ENCODE measurements at regions not wholly inside any gene's neighbourhood (a gene's known extent, or its start where the extent isn't known, plus 50 kb on each side); places are given as distances from the start of the nearest gene placed in this dataset.

- no peak for TF ChIP-seq CTCF (IDR thresholded peaks at IDR 0.05; ENCODE audit: poor library complexity)
- TF ChIP-seq EZH2phosphoT487 (IDR thresholded peaks at IDR 0.05; ENCODE audit: low read depth, severe bottlenecking, unreplicated experiment): no peak
- TF ChIP-seq EZH2 (IDR thresholded peaks at IDR 0.05; ENCODE audit: borderline replicate concordance): no peak
These were observed 230.8 kb downstream of the TMEM47 start for GRCh38 chrX:34426334-34426733.

Measured in hepatocyte (in vitro differentiated cells).